LNCAP (cell line): ENCODE measurements at regions not wholly inside any gene's neighbourhood (a gene's known extent, or its start where the extent isn't known, plus 50 kb on each side); places are given as distances from the start of the nearest gene placed in this dataset.

ENCODE experiments used
- CTCF ChIP-seq: fragments of 450-650 bp; IDR thresholded peaks from 2 replicates; pipeline ENCODE4 v1.5.1; 2017; ENCODE audit warnings: mild to moderate bottlenecking

GRCh38 chr22:27440304-27440865 lies 361.2 kb downstream of the MN1 start:
- TF ChIP-seq CTCF: no peak

- no peak for TF ChIP-seq CTCF
These were observed 359.7 kb downstream of the MN1 start for GRCh38 chr22:27441706-27442475.

GRCh38 chr22:27443306-27443705 lies 358.2 kb downstream of the MN1 start:
- TF ChIP-seq CTCF: no peak

- no peak for TF ChIP-seq CTCF
These were observed 355.7 kb downstream of the MN1 start for GRCh38 chr22:27445881-27446280.

- no peak for TF ChIP-seq CTCF
These were observed 354.3 kb downstream of the MN1 start for GRCh38 chr22:27447289-27447688.

- no peak for TF ChIP-seq CTCF
These were observed 351.1 kb downstream of the MN1 start for GRCh38 chr22:27450448-27450847.

- no peak for TF ChIP-seq CTCF
These were observed 349.3 kb downstream of the MN1 start for GRCh38 chr22:27452245-27452644.
